Caco-2 (cell line): ENCODE measurements at regions not wholly inside any gene's neighbourhood (a gene's known extent, or its start where the extent isn't known, plus 50 kb on each side); places are given as distances from the start of the nearest gene placed in this dataset.

Experiments
- BruUV-seq: library from RNA; stranded (reverse); fragments of 400-500 nt; replicated peaks from 2 replicates; lab custom pipeline; 2021; lab: Mats Ljungman, UMichigan
- CTCF ChIA-PET: fragments of 300-600 bp; sonication (Branson Sonifier 250); formaldehyde crosslinking; loops from one replicate; lab custom pipeline; 2022; ENCODE audit warnings: antibody characterized with exemption; lab: Charles Lee
- POLR2A ChIA-PET: fragments of 300-600 bp; sonication (Branson Sonifier 250); formaldehyde crosslinking; loops from one replicate; lab custom pipeline; 2022; ENCODE audit warnings: antibody characterized with exemption; lab: Charles Lee
- DNase-seq, 2 experiments: peaks; one replicate each; pipeline versions ENCODE4 v3.0.0 to v3.0.0-alpha.2; 2020 to 2022
- H3K27me3 ChIP-seq: replicated peaks from 2 replicates; pipeline ENCODE4 v1.6.0; 2011; ENCODE audit warnings: low read length; ENCODE audit not compliant: control insufficient read depth, insufficient read depth
- H3K36me3 ChIP-seq: 2 replicates; pipeline ENCODE4 v1.5.1; 2011; ENCODE audit warnings: low read length; ENCODE audit not compliant: control insufficient read depth, insufficient read depth
- H3K4me1 ChIP-seq: fragments of 250-450 bp; sonication (Bioruptor Pico); 2 replicates; pipeline ENCODE4 v1.5.1; 2020; ENCODE audit warnings: mild to moderate bottlenecking
- H3K4me3 ChIP-seq: 2 replicates; pipeline ENCODE4 v1.5.1; 2011; ENCODE audit warnings: low read depth, mild to moderate bottlenecking, control low read depth, low read length
- H3K9me3 ChIP-seq: fragments of 250-450 bp; sonication (Bioruptor Pico); 2 replicates; pipeline ENCODE4 v1.5.1; 2020; ENCODE audit warnings: mild to moderate bottlenecking, moderate library complexity
- H3K27ac Mint-ChIP-seq: one replicate; pipeline ENCODE4 v1.8.0; 2022; ENCODE audit warnings: mixed read lengths; ENCODE audit not compliant: unreplicated experiment
- H3K27me3 Mint-ChIP-seq: one replicate; pipeline ENCODE4 v1.8.0; 2022; ENCODE audit warnings: mixed read lengths; ENCODE audit not compliant: insufficient read depth, unreplicated experiment
- H3K36me3 Mint-ChIP-seq: one replicate; pipeline ENCODE4 v1.8.0; 2022; ENCODE audit warnings: mild to moderate bottlenecking, mixed read lengths; ENCODE audit not compliant: insufficient read depth, unreplicated experiment
- H3K4me1 Mint-ChIP-seq: one replicate; pipeline ENCODE4 v1.8.0; 2022; ENCODE audit warnings: low read depth, mixed read lengths; ENCODE audit not compliant: unreplicated experiment
- H3K4me3 Mint-ChIP-seq: one replicate; pipeline ENCODE4 v1.8.0; 2022; ENCODE audit warnings: mild to moderate bottlenecking, moderate library complexity, mixed read lengths; ENCODE audit not compliant: unreplicated experiment
- H3K9me3 Mint-ChIP-seq: one replicate; pipeline ENCODE4 v1.8.0; 2022; ENCODE audit warnings: mixed read lengths; ENCODE audit not compliant: unreplicated experiment
- CTCF ChIP-seq, 2 experiments: fragments of 200-600 bp in 1 of 2; IDR thresholded peaks; 1 replicate in 1 of 2; 2 replicates in 1 of 2; pipeline versions ENCODE4 v1.5.1 to v1.8.0; 2011 to 2022; ENCODE audit warnings: antibody characterized with exemption in 1 of 2, control low read depth in 1 of 2, inconsistent platforms in 1 of 2, low read depth in 1 of 2, low read length in 1 of 2, mild to moderate bottlenecking in 1 of 2, moderate library complexity in 1 of 2; ENCODE audit not compliant: insufficient read depth in 1 of 2, severe bottlenecking in 1 of 2, unreplicated experiment in 1 of 2
- intact Hi-C: fragments of 100-400 bp; cut with micrococcal nuclease; formaldehyde crosslinking; loops from one replicate; pipeline ENCODE4 v1.10.0; 2022; ENCODE audit not compliant: unreplicated experiment

- Histone ChIP-seq H3K27me3 (no peaks in the 10 kb centered on the region), H3K4me1 (no peaks in the 10 kb centered on the region), H3K9me3 (no peaks in the 10 kb centered on the region), H3K36me3 (no peaks in the 10 kb centered on the region), H3K4me3 (no peak overlapping the region)
- Mint-ChIP-seq H3K27ac (no peak overlapping the region), H3K4me1 (no peaks in the 10 kb centered on the region), H3K36me3 (no peaks in the 10 kb centered on the region), H3K4me3 (no peak overlapping the region), H3K9me3 (no peaks in the 10 kb centered on the region), H3K27me3 (no peaks in the 10 kb centered on the region)
- ChIA-PET CTCF (no interaction called here), POLR2A (no interaction called here)
- DNase-seq, result no peak
- TF ChIP-seq CTCF (IDR thresholded peaks at IDR 0.05; ENCODE audit: insufficient read depth in 1 of 2, low read depth in 1 of 2, low read length in 1 of 2, severe bottlenecking in 1 of 2, unreplicated experiment in 1 of 2), result no peak
- intact Hi-C loops, result no loop called here
- BruUV-seq, result no TSS peak
Observed at GRCh38 chr9:71177901-71178300, 56.5 kb upstream of the TRPM3 start.

- no peak for DNase-seq
- no peak overlapping the region for H3K4me3 Mint-ChIP-seq
- H3K36me3 Mint-ChIP-seq, result no peaks in the 10 kb centered on the region
- POLR2A ChIA-PET, result no interaction called here
- Histone ChIP-seq H3K27me3 (no peaks in the 10 kb centered on the region), H3K9me3 (no peaks in the 10 kb centered on the region), H3K36me3 (no peaks in the 10 kb centered on the region), H3K4me3 (no peak overlapping the region), H3K4me1 (no peaks in the 10 kb centered on the region)
- intact Hi-C loops, result no loop called here
- TF ChIP-seq CTCF (IDR thresholded peaks at IDR 0.05; ENCODE audit: insufficient read depth in 1 of 2, low read depth in 1 of 2, low read length in 1 of 2, severe bottlenecking in 1 of 2, unreplicated experiment in 1 of 2), result no peak
- H3K27me3 Mint-ChIP-seq, result no peaks in the 10 kb centered on the region
- no peaks in the 10 kb centered on the region for H3K9me3 Mint-ChIP-seq
- H3K4me1 Mint-ChIP-seq, result no peaks in the 10 kb centered on the region
- H3K27ac Mint-ChIP-seq, result no peak overlapping the region
- CTCF ChIA-PET, result no interaction called here
- BruUV-seq, result no TSS peak
Observed at GRCh38 chr9:71171517-71171916, 50.1 kb upstream of the TRPM3 start.
